Endothelial cell of umbilical vein (primary cell): ENCODE measurements at regions not wholly inside any gene's neighbourhood (a gene's known extent, or its start where the extent isn't known, plus 50 kb on each side); places are given as distances from the start of the nearest gene placed in this dataset.

ENCODE experiments used
- BruUV-seq: library from RNA; stranded (reverse); fragments of 400-500 nt; replicated peaks from 2 replicates; lab custom pipeline; 2021; lab: Mats Ljungman, UMichigan
- CTCF ChIA-PET: fragments of 300-600, 350-600 bp; sonication (Branson Sonifier 250); formaldehyde crosslinking; loops from one replicate; lab custom pipeline; 2021; ENCODE audit warnings: antibody characterized with exemption, inconsistent platforms; lab: Charles Lee
- POLR2A ChIA-PET: fragments of 300-600, 350-600 bp; sonication (Branson Sonifier 250); formaldehyde crosslinking; loops from one replicate; lab custom pipeline; 2021; ENCODE audit warnings: antibody characterized with exemption, inconsistent platforms; lab: Charles Lee
- DNase-seq: peaks from one replicate; pipeline ENCODE4 v3.0.0-alpha.2; 2011; ENCODE audit warnings: low read depth, low spot score
- FAIRE-seq: peaks from 2 replicates; lab custom pipeline; 2011; peaks lifted over from hg19 to GRCh38; lab: Jason Lieb, UNC
- H2AFZ ChIP-seq: 2 replicates; pipeline ENCODE4 v1.6.0; 2012; ENCODE audit warnings: low read depth, low read length, control low read depth, inconsistent platforms
- H3K27ac ChIP-seq: 2 replicates; pipeline ENCODE4 v1.5.1; 2011; ENCODE audit warnings: low read depth, mild to moderate bottlenecking, control low read depth, low read length, moderate library complexity; ENCODE audit not compliant: insufficient read depth
- H3K27me3 ChIP-seq, 2 experiments: 2 replicates each; pipeline versions ENCODE4 v1.6.0 to v1.6.1; 2011; ENCODE audit warnings: low read length in 2 of 2, mixed read lengths in 1 of 2; ENCODE audit not compliant: control insufficient read depth in 2 of 2, insufficient read depth in 2 of 2
- H3K36me3 ChIP-seq, 2 experiments: 2 replicates in 1 of 2; 3 replicates in 1 of 2; pipeline ENCODE4 v1.5.1; 2011; ENCODE audit warnings: low read length in 2 of 2, mild to moderate bottlenecking in 1 of 2, moderate library complexity in 1 of 2; ENCODE audit not compliant: control insufficient read depth in 2 of 2, insufficient read depth in 2 of 2; ENCODE audit errors: extremely low read depth in 1 of 2
- H3K4me1 ChIP-seq: 3 replicates; pipeline ENCODE4 v1.5.1; 2011; ENCODE audit warnings: mild to moderate bottlenecking, low read length; ENCODE audit not compliant: control insufficient read depth, insufficient read depth; ENCODE audit errors: extremely low read depth
- H3K4me2 ChIP-seq: 2 replicates; pipeline ENCODE4 v1.6.1; 2011; ENCODE audit warnings: low read length, control low read depth, mixed read lengths; ENCODE audit not compliant: insufficient read depth
- H3K4me3 ChIP-seq, 3 experiments: fragments of 200-600 bp in 1 of 3; sonication (generic), shearing (Covaris generic) in 1 of 3; replicated peaks in 1 of 3; 2 replicates each; pipeline ENCODE4 v1.5.1; 2011 to 2016; ENCODE audit warnings: control low read depth in 3 of 3, low read length in 3 of 3, mild to moderate bottlenecking in 2 of 3, inconsistent platforms in 1 of 3, low read depth in 1 of 3, moderate library complexity in 1 of 3; ENCODE audit not compliant: insufficient read depth in 1 of 3
- H3K79me2 ChIP-seq: 2 replicates; pipeline ENCODE4 v1.6.0; 2012; ENCODE audit warnings: low read length, inconsistent platforms; ENCODE audit not compliant: control insufficient read depth, insufficient read depth
- H3K9ac ChIP-seq: replicated peaks from 2 replicates; pipeline ENCODE3; 2011; ENCODE audit warnings: low read length, control low read depth; ENCODE audit not compliant: insufficient read depth; ENCODE audit errors: extremely low read depth
- H3K9me1 ChIP-seq: replicated peaks from 3 replicates; pipeline ENCODE4 v1.6.0; 2011; ENCODE audit warnings: mild to moderate bottlenecking, low read length; ENCODE audit not compliant: control insufficient read depth, insufficient read depth; ENCODE audit errors: extremely low read depth
- H3K9me3 ChIP-seq: replicated peaks from 2 replicates; pipeline ENCODE4 v1.5.1; 2012; ENCODE audit warnings: low read length, inconsistent platforms; ENCODE audit not compliant: control insufficient read depth, insufficient read depth
- H4K20me1 ChIP-seq: replicated peaks from 2 replicates; pipeline ENCODE3; 2011; ENCODE audit warnings: mild to moderate bottlenecking, low read length; ENCODE audit not compliant: control insufficient read depth, insufficient read depth; ENCODE audit errors: extremely low read depth
- EZH2 ChIP-seq: IDR thresholded peaks from 2 replicates; pipeline ENCODE4 v1.6.1; 2012; ENCODE audit warnings: borderline replicate concordance, low read depth, mild to moderate bottlenecking, moderate library complexity, low read length, inconsistent platforms; ENCODE audit not compliant: severe bottlenecking
- FOS ChIP-seq: IDR thresholded peaks from 2 replicates; pipeline ENCODE4 v1.6.1; 2011; ENCODE audit warnings: mild to moderate bottlenecking, low read length, moderate library complexity, borderline replicate concordance; ENCODE audit not compliant: insufficient read depth
- GATA2 ChIP-seq: IDR thresholded peaks from 2 replicates; pipeline ENCODE4 v1.7.0; 2011; ENCODE audit warnings: low read depth, mild to moderate bottlenecking, moderate library complexity, mixed read lengths, low read length; ENCODE audit not compliant: insufficient read length, insufficient read depth
- JUN ChIP-seq: IDR thresholded peaks from 2 replicates; pipeline ENCODE4 v1.6.1; 2011; ENCODE audit warnings: borderline replicate concordance, low read depth; ENCODE audit not compliant: insufficient read length, insufficient read depth
- MYC ChIP-seq: IDR thresholded peaks from one replicate; pipeline ENCODE4 v1.6.1; 2011; ENCODE audit warnings: mild to moderate bottlenecking, low read depth, low read length
- POLR2A ChIP-seq: IDR thresholded peaks from 2 replicates; pipeline ENCODE4 v1.6.1; 2012; ENCODE audit warnings: low read depth, mild to moderate bottlenecking, control low read depth, low read length
- POLR2AphosphoS5 ChIP-seq: IDR thresholded peaks from 2 replicates; pipeline ENCODE4 v1.6.1; 2012; ENCODE audit warnings: low read depth, mild to moderate bottlenecking, control low read depth, low read length, moderate library complexity; ENCODE audit not compliant: insufficient read depth
- dilution Hi-C: fragments of 300-500 bp; cut with MboI; formaldehyde crosslinking; loops from one replicate; pipeline ENCODE4 v1.15.0; 2019; ENCODE audit warnings: low sequenced_read_pairs; ENCODE audit not compliant: extremely low pct_ligation_motif_present
- intact Hi-C: fragments of 100-400 bp; cut with micrococcal nuclease; formaldehyde crosslinking; loops from one replicate; pipeline ENCODE4 v1.10.0; 2022
- TF ChIP-seq, protein P1 (sequence below), 2 donors: IDR thresholded peaks; 1 replicate in 1 of 2; 2 replicates in 1 of 2; pipeline ENCODE4 v1.5.1; 2011; ENCODE audit warnings: low read length in 2 of 2, mild to moderate bottlenecking in 2 of 2, moderate library complexity in 2 of 2, control low read depth in 1 of 2, inconsistent platforms in 1 of 2, low read depth in 1 of 2; ENCODE audit not compliant: insufficient read depth in 1 of 2; ENCODE audit errors: extremely low read depth in 1 of 2
- TF ChIP-seq, protein P2 (sequence below): IDR thresholded peaks from 2 replicates; pipeline ENCODE4 v1.6.1; 2011; ENCODE audit not compliant: insufficient read depth, insufficient read length

DNA sequence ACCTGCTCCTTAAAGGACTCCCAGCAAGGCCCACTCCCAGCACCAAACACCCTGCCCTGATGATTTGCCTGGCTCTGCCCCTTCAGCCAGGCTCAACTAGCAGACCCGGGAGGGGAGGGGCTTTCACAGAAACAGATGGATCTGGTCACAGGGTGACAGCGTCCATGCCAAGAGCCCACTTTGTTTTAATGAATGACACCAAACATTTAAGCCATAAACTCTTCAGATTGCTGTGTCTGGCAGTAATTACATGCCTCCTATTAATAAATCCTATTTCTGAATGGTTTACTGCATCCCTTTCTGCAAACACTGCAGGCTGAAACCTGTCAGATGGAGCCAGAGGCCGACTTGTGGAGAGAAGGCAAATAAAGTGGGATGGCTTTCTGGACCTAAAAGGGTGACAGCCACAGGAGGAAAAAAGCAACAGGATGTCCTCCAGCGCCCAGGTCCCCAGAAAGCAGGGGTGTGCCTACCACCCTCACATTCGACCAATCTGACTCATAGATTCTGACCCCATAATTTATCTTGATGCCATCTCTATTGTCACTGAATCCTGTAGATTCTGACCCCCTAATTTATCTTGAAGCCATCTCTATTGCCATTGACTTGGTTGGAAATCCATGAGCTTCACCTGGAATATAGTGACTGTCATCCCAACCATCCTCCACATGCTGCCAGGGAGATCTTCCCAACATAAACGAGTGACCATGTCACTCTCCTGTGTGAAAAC is 200.9 kb downstream of the PLPP3 start:
- Histone ChIP-seq H3K4me1 (no peaks in the 10 kb centered on the region), H3K4me3 (no peak overlapping the region), H4K20me1 (no peaks in the 10 kb centered on the region), H3K4me2 (no peak overlapping the region), H3K27me3 (no peaks in the 10 kb centered on the region), H2AFZ (no peak overlapping the region), H3K9ac (no peak overlapping the region), H3K27ac (no peak overlapping the region), H3K36me3 (no peaks in the 10 kb centered on the region), H3K9me1 (no peaks in the 10 kb centered on the region), H3K79me2 (no peaks in the 10 kb centered on the region), H3K9me3 (no peaks in the 10 kb centered on the region)
- intact Hi-C loops, result no loop called here
- ChIA-PET POLR2A (no interaction called here), CTCF (no interaction called here)
- DNase-seq (no peak), FAIRE-seq (no peak)
- dilution Hi-C loops, result no loop called here
- TF ChIP-seq POLR2AphosphoS5 (no peak), FOS (no peak), EZH2 (no peak), JUN (no peak), GATA2 (no peak), MYC (no peak), POLR2A (no peak)
- TF ChIP-seq, protein P1, sequence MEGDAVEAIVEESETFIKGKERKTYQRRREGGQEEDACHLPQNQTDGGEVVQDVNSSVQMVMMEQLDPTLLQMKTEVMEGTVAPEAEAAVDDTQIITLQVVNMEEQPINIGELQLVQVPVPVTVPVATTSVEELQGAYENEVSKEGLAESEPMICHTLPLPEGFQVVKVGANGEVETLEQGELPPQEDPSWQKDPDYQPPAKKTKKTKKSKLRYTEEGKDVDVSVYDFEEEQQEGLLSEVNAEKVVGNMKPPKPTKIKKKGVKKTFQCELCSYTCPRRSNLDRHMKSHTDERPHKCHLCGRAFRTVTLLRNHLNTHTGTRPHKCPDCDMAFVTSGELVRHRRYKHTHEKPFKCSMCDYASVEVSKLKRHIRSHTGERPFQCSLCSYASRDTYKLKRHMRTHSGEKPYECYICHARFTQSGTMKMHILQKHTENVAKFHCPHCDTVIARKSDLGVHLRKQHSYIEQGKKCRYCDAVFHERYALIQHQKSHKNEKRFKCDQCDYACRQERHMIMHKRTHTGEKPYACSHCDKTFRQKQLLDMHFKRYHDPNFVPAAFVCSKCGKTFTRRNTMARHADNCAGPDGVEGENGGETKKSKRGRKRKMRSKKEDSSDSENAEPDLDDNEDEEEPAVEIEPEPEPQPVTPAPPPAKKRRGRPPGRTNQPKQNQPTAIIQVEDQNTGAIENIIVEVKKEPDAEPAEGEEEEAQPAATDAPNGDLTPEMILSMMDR (IDR thresholded peaks at IDR 0.05; ENCODE audit: extremely low read depth in 1 of 2, insufficient read depth in 1 of 2, low read depth in 1 of 2, low read length in 2 of 2), result no peak
- TF ChIP-seq, protein P2, sequence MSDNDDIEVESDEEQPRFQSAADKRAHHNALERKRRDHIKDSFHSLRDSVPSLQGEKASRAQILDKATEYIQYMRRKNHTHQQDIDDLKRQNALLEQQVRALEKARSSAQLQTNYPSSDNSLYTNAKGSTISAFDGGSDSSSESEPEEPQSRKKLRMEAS, result no peak
- BruUV-seq, result no TSS peak
